RPMI8226 (cell line): ENCODE measurements at regions not wholly inside any gene's neighbourhood (a gene's known extent, or its start where the extent isn't known, plus 50 kb on each side); places are given as distances from the start of the nearest gene placed in this dataset.

Source experiments
- DNase-seq: peaks from one replicate; pipeline ENCODE4 v3.0.0-alpha.2; 2015

DNA sequence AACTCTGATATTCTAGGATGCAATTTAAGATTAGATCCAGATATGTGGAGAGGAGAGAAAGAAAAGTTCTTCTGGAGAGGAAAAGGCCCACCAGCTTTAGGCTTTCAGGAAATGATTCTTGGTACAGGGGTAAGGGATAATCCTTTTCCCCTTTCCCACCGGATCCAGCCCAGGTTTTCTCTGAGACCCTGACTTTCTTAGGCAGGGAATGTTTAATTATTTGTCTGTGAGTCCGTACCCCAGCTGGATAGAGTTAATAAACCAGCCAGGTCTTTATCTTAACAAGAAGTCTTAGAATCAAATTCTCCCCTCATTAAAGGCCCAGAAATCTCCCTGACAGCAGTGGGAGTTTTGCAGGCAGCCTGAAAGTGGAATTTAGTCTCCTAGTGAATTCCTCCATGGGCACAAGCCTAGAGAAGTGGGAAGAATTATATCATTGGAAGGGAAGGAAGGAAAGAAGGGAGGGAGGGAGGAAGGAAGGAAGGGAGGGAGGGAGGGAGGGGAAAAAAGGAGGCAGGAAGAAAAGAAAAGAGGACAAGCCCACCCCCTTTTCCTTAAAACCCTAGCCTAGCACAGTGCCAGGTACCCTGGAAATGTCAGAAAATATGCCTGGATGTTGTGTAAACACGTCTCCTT is 189.0 kb downstream of the PLPP3 start:
- DNase-seq, result no peak

DNA sequence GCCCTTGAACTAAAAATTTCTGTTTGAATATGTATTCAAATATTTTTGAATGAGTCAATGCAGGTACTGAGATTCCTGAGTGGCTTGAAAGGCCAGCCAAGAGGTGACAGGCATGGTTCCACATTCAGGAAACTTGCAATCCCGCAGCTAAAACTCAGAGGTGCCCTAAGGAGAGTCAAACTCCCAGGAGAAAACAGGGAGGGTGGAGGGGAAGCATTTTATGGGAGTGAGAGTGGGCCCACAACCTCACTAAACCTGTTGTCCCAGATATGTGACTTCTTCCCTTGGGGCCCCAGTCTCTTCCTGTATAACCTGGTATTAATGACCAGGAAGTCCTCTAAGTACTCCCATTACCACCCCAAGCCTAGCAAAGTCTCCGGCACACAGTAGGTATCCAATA is 189.6 kb downstream of the PLPP3 start:
- DNase-seq, result no peak

DNA sequence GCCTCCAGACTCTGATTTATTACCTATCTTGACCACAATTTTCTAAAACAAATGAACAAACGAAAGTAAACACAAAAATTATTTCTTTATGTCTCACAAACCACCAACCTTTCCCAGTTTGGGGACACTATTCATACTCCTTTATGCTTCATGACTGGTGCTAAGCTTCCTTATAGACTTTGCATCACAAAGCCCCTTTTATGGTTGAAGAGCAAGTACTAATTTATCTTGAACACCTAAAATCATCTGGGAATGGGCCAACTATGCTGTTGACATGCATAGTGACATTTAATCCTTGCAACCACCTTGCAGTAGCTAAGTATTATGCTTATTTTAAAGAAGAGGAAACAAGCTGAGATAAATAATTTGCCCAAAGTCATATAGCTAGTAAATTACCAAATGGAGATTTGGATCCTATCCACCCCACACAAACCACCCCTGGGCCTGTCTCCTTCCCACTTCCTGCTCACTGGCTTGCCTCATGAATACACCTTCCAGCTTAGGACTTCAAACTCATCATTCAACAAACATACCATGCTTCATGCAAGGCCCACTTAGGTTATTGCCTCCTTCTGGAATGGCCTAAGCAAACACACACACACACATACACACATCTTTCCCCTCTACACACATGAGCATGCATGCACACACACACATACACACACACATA is 192.2 kb downstream of the PLPP3 start:
- DNase-seq, result no peak

DNA sequence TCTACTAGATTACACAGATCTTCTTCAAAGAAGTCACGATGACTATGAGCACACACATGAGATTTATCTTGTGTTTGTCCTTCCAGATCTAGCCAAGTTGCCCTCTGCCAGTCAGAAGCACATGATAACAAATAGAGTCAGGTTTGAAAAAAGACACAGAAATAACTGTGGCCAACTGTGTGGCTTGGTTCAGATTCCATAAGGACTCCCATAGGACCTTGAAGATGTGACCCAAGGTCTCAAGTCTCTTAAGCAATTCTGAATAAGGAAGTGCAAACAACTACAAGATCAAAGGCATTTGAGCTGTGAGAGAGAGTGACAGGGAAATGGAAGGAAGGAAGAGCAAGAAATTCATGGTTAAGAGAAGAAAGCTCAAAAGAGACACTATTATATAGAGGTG is 194.0 kb downstream of the PLPP3 start:
- no peak for DNase-seq

DNA sequence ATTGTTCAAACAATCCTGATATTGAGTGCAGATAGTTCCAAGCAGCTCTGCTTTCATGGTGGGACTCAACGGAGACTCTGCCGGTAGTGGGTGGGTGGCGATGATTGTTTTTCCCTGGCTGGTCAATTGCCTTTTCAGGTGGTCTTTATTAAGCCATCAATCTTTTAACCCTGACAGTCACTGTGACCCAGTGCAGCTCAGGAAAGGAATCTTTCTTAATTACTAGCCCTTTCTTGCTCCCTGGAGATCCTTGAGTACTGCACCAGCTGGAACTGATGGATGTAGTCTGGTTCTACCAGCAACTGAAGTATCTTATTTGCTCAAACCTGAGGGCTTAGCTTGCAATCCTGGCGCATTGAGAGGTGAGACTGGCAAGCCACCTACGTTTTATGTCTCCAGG is 196.4 kb downstream of the PLPP3 start:
- DNase-seq, result no peak

DNA sequence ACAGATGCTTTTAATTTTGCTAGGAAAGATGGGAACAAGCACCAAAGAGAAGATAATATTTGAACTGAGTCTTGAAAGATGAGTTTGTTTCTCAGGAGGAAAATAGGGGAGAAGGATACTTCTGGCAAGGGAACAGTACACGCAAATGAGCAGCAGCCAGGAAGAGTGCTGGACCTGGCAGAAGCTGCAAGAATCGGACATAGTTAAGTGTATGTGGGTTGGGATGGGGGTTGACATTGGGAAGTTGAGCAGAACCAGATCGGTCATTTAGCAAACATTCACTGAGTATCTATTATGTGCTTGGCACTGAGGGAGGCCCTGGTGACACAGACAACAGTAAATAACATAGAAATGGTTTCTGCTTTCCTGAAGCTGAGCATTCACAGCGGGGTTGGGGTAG is 198.8 kb downstream of the PLPP3 start:
- DNase-seq, result no peak

DNA sequence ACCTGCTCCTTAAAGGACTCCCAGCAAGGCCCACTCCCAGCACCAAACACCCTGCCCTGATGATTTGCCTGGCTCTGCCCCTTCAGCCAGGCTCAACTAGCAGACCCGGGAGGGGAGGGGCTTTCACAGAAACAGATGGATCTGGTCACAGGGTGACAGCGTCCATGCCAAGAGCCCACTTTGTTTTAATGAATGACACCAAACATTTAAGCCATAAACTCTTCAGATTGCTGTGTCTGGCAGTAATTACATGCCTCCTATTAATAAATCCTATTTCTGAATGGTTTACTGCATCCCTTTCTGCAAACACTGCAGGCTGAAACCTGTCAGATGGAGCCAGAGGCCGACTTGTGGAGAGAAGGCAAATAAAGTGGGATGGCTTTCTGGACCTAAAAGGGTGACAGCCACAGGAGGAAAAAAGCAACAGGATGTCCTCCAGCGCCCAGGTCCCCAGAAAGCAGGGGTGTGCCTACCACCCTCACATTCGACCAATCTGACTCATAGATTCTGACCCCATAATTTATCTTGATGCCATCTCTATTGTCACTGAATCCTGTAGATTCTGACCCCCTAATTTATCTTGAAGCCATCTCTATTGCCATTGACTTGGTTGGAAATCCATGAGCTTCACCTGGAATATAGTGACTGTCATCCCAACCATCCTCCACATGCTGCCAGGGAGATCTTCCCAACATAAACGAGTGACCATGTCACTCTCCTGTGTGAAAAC is 200.9 kb downstream of the PLPP3 start:
- no peak for DNase-seq

DNA sequence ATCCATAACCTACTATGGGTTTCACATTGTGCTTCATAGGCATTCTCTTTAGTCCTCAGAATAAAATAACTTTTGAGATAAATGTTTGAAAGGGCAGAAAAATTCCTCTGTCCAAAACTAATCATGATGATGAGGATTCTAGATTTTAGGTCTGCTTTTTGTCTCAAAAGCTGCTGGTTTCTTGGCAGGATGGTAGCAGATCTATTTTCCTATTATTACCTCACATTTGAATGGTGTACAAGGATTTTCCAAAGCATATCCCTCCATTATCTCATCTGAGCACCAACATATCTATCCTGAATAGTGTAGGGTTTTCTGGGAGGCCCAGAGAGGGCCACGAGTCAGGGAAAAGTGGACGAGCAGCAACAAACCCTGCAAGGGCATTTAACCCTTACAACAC is 201.9 kb downstream of the PLPP3 start:
- DNase-seq, result no peak

DNA sequence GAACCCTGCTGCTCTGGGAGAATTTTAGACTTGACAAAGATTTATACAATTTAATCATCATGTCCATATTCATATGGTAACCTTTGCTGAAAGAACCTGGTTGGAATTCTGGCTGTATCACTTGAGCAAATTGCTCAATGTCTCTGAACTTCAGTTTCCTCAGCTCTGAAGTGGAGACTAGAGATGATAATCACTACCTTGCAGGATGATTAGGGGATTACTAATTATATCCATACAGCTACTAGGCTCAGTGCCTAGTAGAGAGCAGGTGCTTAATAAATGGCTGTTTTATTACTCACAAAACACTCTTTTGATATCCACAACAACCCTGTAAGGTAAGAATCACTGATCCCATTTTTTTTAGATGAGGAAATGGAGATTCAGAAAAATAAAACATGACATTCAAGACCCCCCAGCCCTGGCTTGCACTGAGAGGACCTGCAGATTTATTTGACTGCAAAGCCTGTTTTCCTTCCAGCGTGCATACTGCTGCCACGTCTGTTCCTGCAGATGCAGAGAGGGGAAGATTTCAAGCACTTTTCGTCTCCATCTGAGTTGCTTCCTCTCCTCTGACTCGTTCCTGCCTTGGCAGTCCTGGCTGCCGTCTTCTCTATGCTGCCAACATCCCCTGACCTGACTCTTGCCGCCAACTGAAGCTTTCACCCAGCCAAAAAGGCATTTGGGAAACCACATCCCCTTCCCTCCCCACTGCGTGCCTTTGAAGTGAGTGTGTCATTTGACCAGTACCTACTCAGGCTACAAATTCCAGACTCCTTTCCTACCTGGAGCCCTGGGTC is 203.0 kb downstream of the PLPP3 start:
- peak; percentile 48 for DNase-seq

DNA sequence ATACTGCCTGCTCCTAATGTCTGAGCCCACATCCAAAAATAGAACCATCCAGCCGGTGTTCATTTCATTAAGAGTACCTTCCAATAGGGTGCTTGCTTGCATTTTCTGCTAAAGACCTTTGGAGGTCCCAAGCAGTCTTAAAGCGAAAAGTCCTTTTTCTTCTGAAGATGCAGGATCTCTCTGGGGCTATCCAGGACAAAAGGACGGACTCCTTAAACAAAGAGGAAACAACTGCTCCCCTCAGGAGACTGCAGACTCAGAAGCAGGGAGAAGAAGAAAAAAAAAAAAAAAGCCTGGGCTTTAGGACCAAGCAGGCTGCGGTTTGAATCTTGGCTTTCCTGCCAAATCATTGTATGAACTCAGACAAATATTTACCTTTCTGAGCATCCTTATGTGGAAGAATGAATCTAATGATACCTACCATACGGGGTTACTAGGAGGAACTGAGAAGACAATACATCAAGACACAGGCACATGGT is 204.0 kb downstream of the PLPP3 start:
- peak; percentile 39 for DNase-seq

DNA sequence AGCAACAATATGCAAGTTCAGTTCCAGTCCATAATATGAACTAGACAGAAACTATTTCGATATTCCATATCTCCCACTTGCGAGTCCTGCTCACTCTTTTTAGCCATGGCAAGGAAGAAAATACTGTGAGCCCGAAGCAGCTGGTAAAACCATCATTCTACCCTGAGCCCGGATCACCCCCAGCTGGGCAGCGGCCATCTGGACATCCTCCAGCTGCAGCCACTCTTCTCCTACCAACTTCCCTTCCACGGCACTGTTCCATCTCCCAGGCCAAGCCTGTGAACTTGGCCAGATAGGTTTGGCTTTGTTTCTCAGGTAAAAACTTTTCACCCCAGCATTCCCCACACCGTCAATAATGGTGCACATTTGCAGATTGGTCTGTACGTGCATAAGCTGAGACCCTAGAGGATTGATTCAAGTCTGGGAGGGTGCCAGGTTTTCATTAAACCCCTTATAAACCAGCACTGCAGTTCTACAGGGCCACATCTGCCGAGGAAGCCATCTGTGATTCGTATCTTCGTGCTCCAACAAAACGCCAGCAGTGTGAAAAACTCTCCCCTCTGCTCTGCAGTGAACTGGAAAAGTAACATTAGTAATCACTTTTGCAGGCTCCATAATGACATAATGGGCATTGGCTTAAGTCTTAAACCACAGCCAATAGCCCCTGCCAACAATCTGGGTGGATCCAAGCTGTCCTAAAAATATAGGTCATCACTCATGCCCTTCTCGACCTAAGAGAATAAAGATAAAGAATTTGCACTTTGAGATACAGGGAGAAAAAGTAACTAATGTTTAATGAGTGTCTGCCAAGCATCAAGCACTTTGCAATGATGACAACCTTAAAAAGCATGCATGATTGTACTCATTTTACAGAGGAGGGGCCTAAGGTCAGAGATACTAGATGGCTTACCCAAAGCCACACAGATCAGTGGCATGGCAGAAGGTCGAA is 205.1 kb downstream of the PLPP3 start:
- peak; percentile 49 for DNase-seq

DNA sequence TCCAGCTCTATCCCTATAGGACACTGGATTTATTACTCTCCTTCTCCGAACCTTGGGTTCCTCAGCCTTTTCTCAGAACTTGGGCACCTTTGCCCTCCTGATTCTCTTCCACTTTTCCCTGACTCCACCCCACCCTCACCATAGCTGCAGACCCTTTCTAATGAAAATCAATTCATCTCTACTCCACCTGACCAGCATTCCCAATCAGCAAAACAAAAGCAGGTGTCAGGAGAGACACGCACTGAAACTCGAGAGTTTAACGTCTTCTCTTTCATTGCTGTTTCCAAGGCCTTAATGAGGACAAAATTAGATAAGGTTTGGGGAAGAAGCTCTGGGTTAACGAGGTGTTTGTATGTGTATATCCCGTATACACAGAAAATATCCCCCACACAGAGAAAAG is 208.8 kb downstream of the PLPP3 start:
- DNase-seq, result no peak

DNA sequence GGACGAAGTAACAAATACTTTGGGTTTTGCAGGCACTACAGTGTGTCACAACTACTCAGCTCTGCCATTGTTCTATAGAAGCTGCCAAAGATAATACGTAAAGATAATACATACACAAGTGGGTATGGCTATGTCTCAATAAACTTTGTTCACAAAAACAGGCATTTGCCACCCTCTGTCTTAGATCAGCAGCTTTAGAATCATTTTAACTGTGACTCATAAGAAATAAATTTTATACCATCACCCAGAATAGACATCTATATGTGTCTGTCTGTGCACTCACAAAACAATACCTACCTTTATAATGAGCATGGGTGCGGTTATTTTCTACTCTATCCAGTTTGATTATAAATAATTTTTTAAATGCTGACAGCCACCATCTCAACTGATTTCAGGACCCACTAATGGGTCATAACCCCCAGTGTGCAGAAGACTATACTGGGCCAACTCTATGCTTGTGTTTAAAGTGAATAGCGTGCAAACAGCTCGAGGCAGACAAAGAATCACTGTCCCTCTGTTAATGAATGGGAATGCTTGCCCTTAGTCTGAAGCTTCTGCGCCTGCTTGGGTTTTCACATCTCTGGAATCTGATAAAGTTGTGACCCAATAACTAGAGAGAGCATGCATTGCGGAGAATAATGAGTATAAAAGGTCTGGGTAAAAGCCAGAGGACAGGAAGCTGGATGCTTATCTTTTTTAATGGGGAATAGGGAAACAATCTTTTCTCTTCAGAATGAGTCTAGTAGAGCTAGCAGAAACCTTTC is 216.2 kb downstream of the PLPP3 start:
- DNase-seq, result no peak

DNA sequence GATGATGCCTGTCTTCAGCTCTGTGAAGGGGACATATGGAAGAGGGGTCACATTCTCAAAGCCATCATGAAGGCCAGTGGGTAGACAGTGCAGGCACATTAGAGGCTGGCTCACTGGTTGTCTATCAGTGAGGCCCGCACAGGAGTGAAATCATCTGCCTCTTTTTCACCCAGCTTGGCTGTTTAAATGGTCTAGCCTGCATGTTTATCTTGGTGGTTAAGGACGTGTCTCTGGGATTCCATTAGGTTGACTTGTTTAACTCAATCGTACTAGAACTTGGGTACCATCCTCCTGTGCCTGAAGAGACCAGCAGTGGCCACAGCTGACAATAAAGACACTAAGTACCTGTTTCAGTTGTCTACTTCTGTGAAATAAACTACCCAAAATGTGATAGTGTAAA is 219.3 kb downstream of the PLPP3 start:
- no peak for DNase-seq

DNA sequence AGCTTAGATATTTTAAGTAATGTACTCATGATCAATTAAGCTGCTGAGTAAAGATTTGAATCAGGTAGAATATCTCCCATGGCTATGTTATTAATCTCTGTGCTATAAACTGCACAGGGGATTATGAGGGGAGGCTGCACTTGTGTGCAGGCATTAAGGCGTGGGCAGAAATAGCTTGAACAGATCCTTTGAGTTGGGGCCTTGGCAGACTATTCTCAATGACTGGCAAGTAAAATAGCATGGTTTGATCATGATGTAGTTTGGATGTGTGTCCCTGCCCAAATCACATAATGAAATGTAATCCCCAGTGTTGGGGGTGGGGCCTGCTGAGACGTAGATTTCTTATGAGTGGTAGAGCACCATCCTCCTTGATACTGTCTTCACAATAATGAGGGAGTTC is 220.3 kb downstream of the PLPP3 start:
- no peak for DNase-seq

DNA sequence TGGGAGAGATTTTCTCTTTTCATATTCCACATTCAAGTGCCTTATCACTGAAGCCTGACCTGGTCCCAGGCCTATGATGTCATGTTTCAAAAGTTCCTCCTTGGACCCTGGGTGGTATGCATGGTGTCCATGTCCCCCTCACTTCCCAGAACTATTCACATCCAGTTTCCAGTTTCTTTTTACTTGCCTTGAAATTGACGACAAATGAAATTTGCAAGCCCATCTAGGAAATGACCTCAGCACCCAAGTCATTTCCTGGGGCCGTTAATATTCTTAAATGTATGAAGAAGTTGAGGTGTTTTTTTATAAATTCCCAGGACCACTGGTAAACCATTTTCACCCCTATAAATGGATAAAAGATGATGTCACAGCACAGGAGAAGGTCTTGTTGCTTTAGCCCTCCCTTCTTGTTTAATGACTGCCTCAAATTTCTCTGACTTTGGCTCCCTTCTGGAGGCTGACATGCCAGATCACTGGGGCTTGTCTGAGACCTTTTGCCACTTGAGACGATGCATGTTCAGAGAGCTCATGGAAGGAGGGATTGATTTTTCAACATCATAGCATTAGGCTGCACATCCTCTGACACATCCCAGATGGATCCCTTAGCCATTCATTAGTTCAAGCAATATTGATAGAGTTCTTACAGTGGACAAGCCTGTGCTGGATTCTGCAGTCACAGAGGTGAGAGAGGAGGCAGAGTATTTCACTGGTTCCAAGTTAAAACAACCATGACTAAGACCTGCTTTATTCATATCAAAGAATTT is 221.3 kb downstream of the PLPP3 start:
- no peak for DNase-seq

DNA sequence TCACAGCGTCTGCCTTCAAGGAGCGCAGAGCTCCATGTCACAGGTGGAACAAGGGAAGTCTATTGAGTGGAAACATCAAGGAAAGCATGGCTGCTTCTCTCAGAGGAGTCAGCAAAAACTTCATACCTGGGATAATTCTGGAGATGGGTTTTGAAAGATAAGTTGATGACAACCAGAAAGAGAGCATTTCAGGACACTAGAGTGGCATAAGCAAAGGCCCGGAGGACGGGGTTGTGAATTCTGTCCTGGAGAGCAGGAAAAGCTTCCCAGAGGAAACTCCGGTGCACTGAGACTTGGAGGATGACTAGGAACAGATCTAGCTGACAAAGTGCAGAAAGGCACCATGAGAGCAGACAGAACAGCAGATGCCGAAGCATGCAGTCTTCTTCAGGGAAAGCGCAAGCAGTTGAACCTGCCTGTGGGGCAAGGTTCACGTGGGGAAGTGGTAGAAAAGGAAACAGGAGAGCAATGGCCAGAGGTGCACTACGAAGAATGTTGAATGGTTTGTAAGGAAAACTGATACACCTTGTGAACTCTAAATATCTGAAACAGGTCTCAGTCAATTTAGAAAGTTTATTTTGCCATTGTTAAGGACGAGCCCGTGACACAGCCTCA is 222.9 kb downstream of the PLPP3 start:
- DNase-seq, result no peak

DNA sequence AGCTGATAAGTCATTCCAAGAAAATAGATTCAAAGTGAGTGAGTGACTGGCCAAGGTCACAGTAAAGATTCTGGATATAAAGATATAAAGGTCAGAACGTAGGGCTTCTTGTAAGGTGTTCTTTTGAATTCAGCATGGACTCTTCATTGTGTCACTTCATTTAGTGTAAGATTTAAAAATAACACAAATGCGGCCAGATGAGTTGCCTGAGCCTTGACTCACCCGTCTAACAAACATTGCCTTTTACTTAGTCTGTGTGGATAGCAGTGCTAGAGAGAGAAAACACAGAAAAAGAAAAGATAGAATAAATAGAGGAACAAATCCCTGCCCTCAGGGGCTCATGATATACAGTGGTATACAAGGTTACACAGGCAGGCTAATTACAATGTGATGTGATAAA is 223.4 kb downstream of the PLPP3 start:
- no peak for DNase-seq

DNA sequence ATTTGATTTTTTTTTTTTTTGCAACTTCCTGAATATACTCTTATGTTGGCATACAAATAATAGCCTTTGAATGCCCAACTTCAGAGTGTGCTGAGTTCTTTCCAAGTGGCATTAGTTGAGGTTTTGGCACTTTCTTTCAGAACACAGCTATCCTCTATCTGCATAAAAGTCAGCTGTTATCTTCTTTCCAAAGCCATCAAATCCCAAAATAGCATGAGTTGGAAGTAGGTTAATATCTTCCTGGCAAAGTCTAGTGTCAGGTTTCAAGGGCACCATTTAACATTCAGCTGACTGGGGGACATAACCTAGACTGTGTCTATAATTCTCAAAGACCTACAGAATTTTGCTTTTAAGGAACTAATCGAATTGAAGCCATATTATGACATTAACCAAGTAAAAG is 223.9 kb downstream of the PLPP3 start:
- no peak for DNase-seq

DNA sequence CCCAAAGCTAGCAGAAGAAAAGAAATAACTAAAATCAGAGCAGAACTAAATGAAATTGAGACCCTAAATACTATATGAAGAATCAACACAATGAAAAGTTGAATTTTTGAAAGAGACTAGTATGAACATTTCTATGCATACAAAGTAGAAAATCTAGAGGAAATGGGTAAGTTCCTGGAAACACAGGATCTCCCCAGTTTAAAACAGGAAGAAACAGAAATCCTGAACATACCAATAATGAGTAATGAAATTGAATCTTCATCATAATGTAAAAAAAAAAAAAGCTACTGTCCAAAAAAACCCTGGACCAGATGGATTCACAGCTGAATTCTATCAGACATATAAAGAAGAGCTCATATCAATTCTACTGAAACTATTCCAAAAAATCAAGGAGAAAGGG is 233.5 kb downstream of the PLPP3 start:
- no peak for DNase-seq
